Panc1 (cell line): ENCODE measurements at regions not wholly inside any gene's neighbourhood (a gene's known extent, or its start where the extent isn't known, plus 50 kb on each side); places are given as distances from the start of the nearest gene placed in this dataset.

Source experiments
- ATAC-seq: fragments of 200-7000 bp; cut with Tn5 transposase; 2 replicates; pipeline ENCODE4 v1.9.1; 2020; ENCODE audit warnings: mild to moderate bottlenecking, moderate library complexity
- BruUV-seq: library from RNA; stranded (reverse); fragments of 400-500 nt; replicated peaks from 2 replicates; lab custom pipeline; 2021; lab: Mats Ljungman, UMichigan
- CTCF ChIA-PET: fragments of 300-600 bp; sonication (Branson Sonifier 250); formaldehyde crosslinking; loops from one replicate; lab custom pipeline; 2022; ENCODE audit warnings: antibody characterized with exemption; lab: Charles Lee
- POLR2A ChIA-PET: fragments of 300-600 bp; sonication (Branson Sonifier 250); formaldehyde crosslinking; loops from one replicate; lab custom pipeline; 2022; ENCODE audit warnings: antibody characterized with exemption; lab: Charles Lee
- DNase-seq: peaks from one replicate; pipeline ENCODE4 v3.0.0-alpha.2; 2010; ENCODE audit warnings: low read depth, low spot score
- H3K27ac ChIP-seq: 2 replicates; pipeline ENCODE4 v1.5.1; 2011; ENCODE audit warnings: mild to moderate bottlenecking, low read length, inconsistent platforms
- H3K27me3 ChIP-seq: fragments of 200-500 bp; sonication (Bioruptor generic); 2 replicates; pipeline ENCODE4 v1.6.0; 2014; ENCODE audit warnings: low read length, inconsistent platforms; ENCODE audit not compliant: control insufficient read depth, insufficient read depth
- H3K36me3 ChIP-seq: fragments of 200-500 bp; sonication (Bioruptor generic); 2 replicates; pipeline ENCODE4 v1.5.1; 2014; ENCODE audit warnings: inconsistent platforms, mild to moderate bottlenecking, low read length, moderate library complexity; ENCODE audit not compliant: control insufficient read depth, insufficient read depth
- H3K4me1 ChIP-seq: 2 replicates; pipeline ENCODE4 v1.5.1; 2011; ENCODE audit warnings: inconsistent platforms, mild to moderate bottlenecking, low read length, moderate library complexity; ENCODE audit not compliant: control insufficient read depth, insufficient read depth
- H3K4me3 ChIP-seq, 2 experiments: 2 replicates each; pipeline ENCODE4 v1.5.1; 2011 to 2012; ENCODE audit warnings: low read depth in 2 of 2, low read length in 2 of 2, mild to moderate bottlenecking in 2 of 2, inconsistent platforms in 1 of 2, moderate library complexity in 1 of 2
- H3K9me3 ChIP-seq: fragments of 200-500 bp; sonication (Bioruptor generic); 2 replicates; pipeline ENCODE4 v1.5.1; 2014; ENCODE audit warnings: low read depth, mild to moderate bottlenecking, inconsistent platforms, low read length, moderate library complexity; ENCODE audit not compliant: control insufficient read depth, insufficient read depth
- POLR2AphosphoS5 ChIP-seq: IDR thresholded peaks from 2 replicates; pipeline ENCODE4 v1.6.1; 2012; ENCODE audit warnings: mild to moderate bottlenecking, low read depth, low read length, moderate library complexity
- SIN3A ChIP-seq: IDR thresholded peaks from 2 replicates; pipeline ENCODE4 v1.6.1; 2012; ENCODE audit warnings: low read depth, mild to moderate bottlenecking, low read length, moderate library complexity, borderline replicate concordance; ENCODE audit not compliant: insufficient read depth
- TCF7L2 ChIP-seq: IDR thresholded peaks from 2 replicates; pipeline ENCODE4 v1.6.1; 2011; ENCODE audit warnings: mild to moderate bottlenecking, low read depth, low read length, inconsistent platforms
- in situ Hi-C: cut with HindIII; loops from 2 replicates; pipeline ENCODE4 v1.10.0; 2016; ENCODE audit warnings: low sequenced_read_pairs, low pct_unique_long_range_greater_than_20kb
- intact Hi-C: fragments of 100-400 bp; cut with micrococcal nuclease; formaldehyde crosslinking; loops from one replicate; pipeline ENCODE4 v1.10.0; 2022; ENCODE audit not compliant: unreplicated experiment
- TF ChIP-seq, protein P1 (sequence below), 2 experiments: IDR thresholded peaks; 2 replicates each; pipeline ENCODE4 v1.6.1; 2011 to 2012; ENCODE audit warnings: low read depth in 2 of 2, control low read depth in 1 of 2, low read length in 1 of 2, mild to moderate bottlenecking in 1 of 2, moderate library complexity in 1 of 2; ENCODE audit not compliant: insufficient read depth in 1 of 2
- TF ChIP-seq, protein P2 (sequence below): fragments of 450-650 bp; IDR thresholded peaks from 2 replicates; pipeline ENCODE4 v1.5.1; 2017; ENCODE audit warnings: mild to moderate bottlenecking

DNA sequence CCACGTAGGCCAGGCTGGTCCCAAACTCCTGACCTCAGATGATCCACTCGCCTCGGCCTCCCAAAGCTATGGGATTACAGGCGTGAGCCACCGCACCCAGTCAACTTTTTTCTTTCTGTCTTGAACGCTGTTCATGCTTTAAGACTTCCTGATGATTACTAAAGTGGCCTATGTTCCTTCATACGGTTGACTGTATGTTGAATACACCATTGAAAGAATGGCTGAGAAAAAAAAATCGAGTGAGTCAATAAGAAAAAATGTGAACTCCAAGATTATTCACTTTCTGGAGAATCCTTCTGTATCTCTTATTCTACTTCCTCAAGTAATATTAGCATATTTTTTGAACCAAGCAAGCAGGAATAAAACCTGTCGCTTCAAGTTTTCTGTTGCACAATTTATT is 955.0 kb downstream of the GATA3 start:
- ATAC-seq (no peak), DNase-seq (no peak)
- H3K4me3 ChIP-seq: no peak overlapping the region

DNA sequence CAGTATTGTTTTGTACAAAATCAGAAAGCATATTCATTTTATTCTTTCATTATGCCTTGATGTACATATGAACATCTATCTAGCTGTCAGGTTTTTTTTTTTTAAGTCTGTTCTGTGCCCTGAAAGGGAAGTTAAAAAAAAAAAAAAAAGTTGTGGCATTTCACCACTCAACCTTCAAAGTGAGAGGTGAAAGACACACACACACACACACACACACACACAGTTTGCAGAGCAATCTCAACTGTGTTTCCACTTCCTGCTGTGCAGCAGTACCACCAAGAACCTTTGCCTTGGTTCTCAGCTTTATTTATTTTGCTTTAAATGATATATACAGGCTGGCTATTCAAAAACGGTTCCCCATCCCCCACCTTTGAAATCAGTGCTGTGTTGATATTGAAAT is 955.6 kb downstream of the GATA3 start:
- ATAC-seq: no peak
- CTCF ChIA-PET: no interaction called here

More for the DNA sequence above, 955.0 kb downstream of the GATA3 start:
- in situ Hi-C loops: no loop called here
- Histone ChIP-seq H3K4me1 (no peaks in the 10 kb centered on the region), H3K9me3 (no peaks in the 10 kb centered on the region), H3K27me3 (no peaks in the 10 kb centered on the region), H3K27ac (no peak overlapping the region), H3K36me3 (no peaks in the 10 kb centered on the region)
- ChIA-PET POLR2A (no interaction called here), CTCF (no interaction called here)
- TF ChIP-seq, protein P1, sequence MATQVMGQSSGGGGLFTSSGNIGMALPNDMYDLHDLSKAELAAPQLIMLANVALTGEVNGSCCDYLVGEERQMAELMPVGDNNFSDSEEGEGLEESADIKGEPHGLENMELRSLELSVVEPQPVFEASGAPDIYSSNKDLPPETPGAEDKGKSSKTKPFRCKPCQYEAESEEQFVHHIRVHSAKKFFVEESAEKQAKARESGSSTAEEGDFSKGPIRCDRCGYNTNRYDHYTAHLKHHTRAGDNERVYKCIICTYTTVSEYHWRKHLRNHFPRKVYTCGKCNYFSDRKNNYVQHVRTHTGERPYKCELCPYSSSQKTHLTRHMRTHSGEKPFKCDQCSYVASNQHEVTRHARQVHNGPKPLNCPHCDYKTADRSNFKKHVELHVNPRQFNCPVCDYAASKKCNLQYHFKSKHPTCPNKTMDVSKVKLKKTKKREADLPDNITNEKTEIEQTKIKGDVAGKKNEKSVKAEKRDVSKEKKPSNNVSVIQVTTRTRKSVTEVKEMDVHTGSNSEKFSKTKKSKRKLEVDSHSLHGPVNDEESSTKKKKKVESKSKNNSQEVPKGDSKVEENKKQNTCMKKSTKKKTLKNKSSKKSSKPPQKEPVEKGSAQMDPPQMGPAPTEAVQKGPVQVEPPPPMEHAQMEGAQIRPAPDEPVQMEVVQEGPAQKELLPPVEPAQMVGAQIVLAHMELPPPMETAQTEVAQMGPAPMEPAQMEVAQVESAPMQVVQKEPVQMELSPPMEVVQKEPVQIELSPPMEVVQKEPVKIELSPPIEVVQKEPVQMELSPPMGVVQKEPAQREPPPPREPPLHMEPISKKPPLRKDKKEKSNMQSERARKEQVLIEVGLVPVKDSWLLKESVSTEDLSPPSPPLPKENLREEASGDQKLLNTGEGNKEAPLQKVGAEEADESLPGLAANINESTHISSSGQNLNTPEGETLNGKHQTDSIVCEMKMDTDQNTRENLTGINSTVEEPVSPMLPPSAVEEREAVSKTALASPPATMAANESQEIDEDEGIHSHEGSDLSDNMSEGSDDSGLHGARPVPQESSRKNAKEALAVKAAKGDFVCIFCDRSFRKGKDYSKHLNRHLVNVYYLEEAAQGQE (IDR thresholded peaks at IDR 0.05; ENCODE audit: insufficient read depth in 1 of 2, low read depth in 2 of 2, low read length in 1 of 2): no peak
- TF ChIP-seq TCF7L2: no peak
- TF ChIP-seq, protein P2, sequence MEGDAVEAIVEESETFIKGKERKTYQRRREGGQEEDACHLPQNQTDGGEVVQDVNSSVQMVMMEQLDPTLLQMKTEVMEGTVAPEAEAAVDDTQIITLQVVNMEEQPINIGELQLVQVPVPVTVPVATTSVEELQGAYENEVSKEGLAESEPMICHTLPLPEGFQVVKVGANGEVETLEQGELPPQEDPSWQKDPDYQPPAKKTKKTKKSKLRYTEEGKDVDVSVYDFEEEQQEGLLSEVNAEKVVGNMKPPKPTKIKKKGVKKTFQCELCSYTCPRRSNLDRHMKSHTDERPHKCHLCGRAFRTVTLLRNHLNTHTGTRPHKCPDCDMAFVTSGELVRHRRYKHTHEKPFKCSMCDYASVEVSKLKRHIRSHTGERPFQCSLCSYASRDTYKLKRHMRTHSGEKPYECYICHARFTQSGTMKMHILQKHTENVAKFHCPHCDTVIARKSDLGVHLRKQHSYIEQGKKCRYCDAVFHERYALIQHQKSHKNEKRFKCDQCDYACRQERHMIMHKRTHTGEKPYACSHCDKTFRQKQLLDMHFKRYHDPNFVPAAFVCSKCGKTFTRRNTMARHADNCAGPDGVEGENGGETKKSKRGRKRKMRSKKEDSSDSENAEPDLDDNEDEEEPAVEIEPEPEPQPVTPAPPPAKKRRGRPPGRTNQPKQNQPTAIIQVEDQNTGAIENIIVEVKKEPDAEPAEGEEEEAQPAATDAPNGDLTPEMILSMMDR: no peak
- no peak for TF ChIP-seq POLR2AphosphoS5
- TF ChIP-seq SIN3A: no peak
- no TSS peak for BruUV-seq
- intact Hi-C loops: no loop called here

More for the DNA sequence above, 955.6 kb downstream of the GATA3 start:
- Histone ChIP-seq H3K9me3 (no peaks in the 10 kb centered on the region), H3K4me1 (no peaks in the 10 kb centered on the region), H3K4me3 (no peak overlapping the region), H3K27ac (no peak overlapping the region), H3K36me3 (no peaks in the 10 kb centered on the region), H3K27me3 (no peaks in the 10 kb centered on the region)
- in situ Hi-C loops (no loop called here), intact Hi-C loops (no loop called here)
- no peak for TF ChIP-seq POLR2AphosphoS5
- TF ChIP-seq, protein P2: no peak
- TF ChIP-seq, protein P1 (IDR thresholded peaks at IDR 0.05; ENCODE audit: insufficient read depth in 1 of 2, low read depth in 2 of 2, low read length in 1 of 2): no peak
- no peak for TF ChIP-seq SIN3A
- no peak for TF ChIP-seq TCF7L2
- DNase-seq: no peak
- POLR2A ChIA-PET: no interaction called here
- no TSS peak for BruUV-seq
